HG02943 (cell line): ENCODE measurements at regions not wholly inside any gene's neighbourhood (a gene's known extent, or its start where the extent isn't known, plus 50 kb on each side); places are given as distances from the start of the nearest gene placed in this dataset.
"Not testable (repeated sequence)": the region's sequence is repeated elsewhere in the genome, so short reads cannot be mapped to it uniquely, and the experiment has no call there.

Experiments
- ATAC-seq: cut with Tn5 transposase; IDR thresholded peaks from one replicate; pipeline ENCODE4 v1.9.1; 2021; ENCODE audit warnings: mild to moderate bottlenecking, low read depth, moderate library complexity; ENCODE audit not compliant: unreplicated experiment

DNA sequence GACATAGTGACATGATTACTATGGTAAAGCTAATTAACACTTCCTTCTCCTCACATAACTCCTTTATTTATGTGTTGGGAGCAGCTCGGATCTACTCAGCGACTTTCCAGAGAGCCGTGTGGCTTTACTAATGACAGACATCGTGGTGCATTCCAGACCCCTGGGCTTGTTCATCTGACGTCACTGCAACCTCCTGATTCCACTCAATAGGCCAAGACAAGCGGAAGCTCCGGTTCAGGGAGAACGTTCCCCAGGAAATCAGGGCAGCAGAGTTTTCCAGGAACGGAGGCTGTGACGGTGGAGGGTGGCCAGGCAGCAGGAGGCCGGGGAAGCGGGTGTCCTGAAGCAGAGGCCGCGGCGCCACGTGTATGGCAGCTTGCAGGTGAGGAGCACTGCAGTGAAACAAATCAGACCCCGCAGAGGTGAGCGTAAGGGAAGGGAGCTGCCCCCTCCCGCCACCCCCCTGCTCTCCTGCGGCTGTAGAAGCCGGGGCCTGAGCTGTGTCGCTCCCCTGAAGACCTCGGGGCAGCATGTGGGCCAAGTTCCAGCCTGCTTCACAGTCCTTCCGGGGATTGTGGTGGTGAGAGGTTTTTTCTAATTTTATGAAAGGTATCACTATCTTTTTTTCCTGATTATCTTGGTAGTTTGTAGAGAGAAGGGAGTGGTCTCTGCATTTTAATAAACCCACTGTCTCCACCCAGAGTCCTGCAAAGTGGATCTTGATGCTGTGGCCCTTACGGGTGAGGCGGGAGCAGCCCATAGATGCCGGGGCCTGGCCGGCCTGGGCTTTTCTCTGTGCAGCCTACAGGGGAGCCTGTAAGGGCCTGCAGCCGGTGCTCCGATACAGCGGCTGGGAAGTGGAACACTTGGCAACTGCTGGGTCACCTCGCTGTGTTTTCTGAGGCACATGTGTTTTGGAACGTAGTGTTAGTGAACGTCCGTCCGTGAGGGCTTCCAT is 220.4 kb upstream of the IRX4 start:
- ATAC-seq = no peak

- ATAC-seq = no peak
These were observed 219.0 kb upstream of the IRX4 start for GRCh38 chr5:2101685-2102084.

GRCh38 chr5:2096887-2097505 is 214.3 kb upstream of the IRX4 start:
- no peak for ATAC-seq

GRCh38 chr5:2095011-2095410 is 212.3 kb upstream of the IRX4 start:
- ATAC-seq = no peak

DNA sequence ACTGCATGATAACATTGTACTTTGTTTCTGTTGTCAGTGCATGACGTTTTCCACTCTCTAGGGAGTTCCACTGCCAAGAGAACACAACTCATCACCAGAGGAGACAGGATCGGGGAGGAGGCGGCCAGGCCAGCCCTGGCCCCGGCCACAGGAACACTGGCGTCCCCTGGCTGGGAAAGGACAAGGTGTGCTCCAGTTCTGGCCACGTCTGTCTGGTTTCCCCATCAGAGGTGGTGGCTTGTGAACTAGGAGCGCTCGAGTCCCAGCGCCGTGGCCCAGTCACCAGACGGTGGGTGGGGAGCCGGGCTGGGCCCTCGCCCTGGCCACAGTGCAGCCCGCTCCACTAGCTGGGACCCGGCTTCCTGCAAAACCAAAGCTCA is 211.9 kb upstream of the IRX4 start:
- ATAC-seq = no peak

- no peak for ATAC-seq
These were observed 211.3 kb upstream of the IRX4 start for GRCh38 chr5:2093859-2094615.

- no peak for ATAC-seq
These were observed 209.2 kb upstream of the IRX4 start for GRCh38 chr5:2091921-2092320.

GRCh38 chr5:2087980-2088379 is 205.3 kb upstream of the IRX4 start:
- ATAC-seq = no peak

DNA sequence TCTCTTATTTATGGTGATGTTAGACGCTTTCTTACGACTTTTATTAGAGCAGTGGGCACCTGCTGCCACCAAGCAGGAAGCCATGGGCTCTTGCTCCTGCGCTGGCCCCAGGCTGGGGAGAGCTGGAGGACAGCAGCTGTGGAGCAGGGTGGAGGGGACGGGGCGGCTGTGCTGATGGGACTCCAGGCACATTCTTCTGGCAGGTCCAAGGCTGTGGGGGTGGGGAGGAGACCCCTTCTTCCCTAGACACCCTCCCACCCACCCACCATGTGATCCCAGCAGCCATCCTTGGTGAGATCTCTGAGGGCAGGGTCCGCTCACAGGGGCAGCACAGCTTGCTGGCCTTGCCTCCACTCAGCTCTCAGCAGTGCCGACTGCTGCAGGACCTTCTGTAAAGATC is 192.6 kb upstream of the IRX4 start:
- no peak for ATAC-seq

GRCh38 chr5:2071562-2071961 is 188.8 kb upstream of the IRX4 start:
- ATAC-seq = no peak

GRCh38 chr5:2070787-2071186 is 188.1 kb upstream of the IRX4 start:
- not testable (repeated sequence) for ATAC-seq

- ATAC-seq = no peak
These were observed 185.8 kb upstream of the IRX4 start for GRCh38 chr5:2068531-2068930.

GRCh38 chr5:2066373-2066772 is 183.6 kb upstream of the IRX4 start:
- ATAC-seq = no peak

- not testable (repeated sequence) for ATAC-seq
These were observed 180.7 kb upstream of the IRX4 start for GRCh38 chr5:2063380-2063779.

DNA sequence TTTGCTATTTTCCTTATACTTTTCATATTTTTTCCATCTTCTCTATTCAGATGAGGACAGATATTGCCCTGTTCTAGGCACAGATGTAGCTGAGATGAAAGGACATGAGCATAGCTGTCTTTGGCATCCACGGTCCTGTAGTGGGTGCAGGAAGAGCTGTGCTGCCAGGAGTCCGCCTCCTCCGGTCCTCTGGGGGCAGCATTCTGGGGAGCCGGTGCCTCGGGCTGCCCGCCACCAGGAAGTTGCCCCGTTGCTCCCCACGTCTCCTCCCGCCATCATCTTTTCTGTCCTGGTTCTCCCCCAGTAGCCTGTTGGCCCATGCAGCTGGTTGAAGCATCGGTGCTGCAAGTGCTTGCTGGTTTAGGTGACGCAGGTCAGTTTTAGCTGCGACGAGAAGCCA is 170.0 kb upstream of the IRX4 start:
- no peak for ATAC-seq

DNA sequence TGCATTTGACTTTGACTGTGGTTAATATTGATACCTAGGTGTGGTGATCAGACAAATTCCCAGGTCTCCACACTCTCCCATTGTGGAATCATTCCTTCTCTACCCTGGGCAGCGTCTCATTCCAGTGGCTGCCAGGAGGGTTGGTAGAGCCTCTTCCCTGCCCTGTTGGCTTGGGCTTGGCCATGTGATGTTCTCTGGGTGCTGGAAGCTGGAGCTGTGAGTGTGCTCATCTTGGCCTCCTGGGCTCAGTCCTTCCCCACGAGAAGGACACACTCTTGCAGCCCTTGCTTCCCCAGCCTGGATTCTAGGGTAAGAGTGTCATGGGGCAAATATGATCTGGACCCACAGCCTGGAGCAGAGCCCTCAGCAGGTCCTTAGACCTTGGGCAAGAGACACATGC is 167.2 kb upstream of the IRX4 start:
- no peak for ATAC-seq

DNA sequence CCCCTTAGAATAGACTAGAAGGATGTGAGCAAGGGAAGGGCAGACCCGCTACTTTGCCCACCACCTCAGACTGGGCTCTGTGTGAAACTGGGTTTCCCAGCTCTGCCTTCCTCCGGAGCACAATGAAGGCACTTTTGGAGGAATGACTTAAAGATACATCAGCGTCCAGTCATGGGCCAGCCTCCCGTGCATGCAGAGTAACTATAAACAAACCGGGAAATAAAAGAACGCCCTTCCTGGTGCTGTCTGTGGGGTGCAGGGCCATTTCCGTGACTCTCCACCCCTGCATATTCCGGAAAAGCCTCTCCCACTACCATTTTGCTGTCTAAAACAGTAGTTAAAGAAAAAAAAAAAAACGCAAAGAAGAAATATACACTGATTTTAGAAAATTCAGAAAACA is 165.9 kb upstream of the IRX4 start:
- ATAC-seq = no peak

GRCh38 chr5:2047341-2047927 is 164.7 kb upstream of the IRX4 start:
- no peak for ATAC-seq

- no peak for ATAC-seq
These were observed 161.3 kb upstream of the IRX4 start for GRCh38 chr5:2044041-2044440.

DNA sequence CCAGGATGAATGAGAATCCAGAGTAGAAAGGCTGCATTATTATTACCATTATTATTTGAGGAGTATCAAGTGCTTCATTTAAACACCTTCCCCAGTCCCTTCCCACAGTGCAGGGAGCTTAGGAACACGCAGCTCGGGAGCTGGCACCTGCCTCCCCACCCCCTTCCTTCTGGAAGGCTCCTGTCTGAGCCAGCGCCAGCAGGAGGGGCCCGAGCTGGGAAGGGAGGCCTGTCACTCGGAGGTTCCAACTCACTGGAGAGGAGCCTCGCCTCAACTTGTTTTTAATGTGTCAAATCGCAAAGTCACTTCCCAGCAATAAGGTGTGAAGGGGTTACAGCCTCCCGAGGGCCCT is 156.4 kb upstream of the IRX4 start:
- no peak for ATAC-seq
